GM13976 (cell line): ENCODE measurements at regions not wholly inside any gene's neighbourhood (a gene's known extent, or its start where the extent isn't known, plus 50 kb on each side); places are given as distances from the start of the nearest gene placed in this dataset.

ENCODE experiments used
- DNase-seq: peaks from one replicate; pipeline ENCODE4 v3.0.0; 2012; ENCODE audit warnings: low spot score
- CTCF ChIP-seq: IDR thresholded peaks from 2 replicates; pipeline ENCODE4 v1.5.1; 2012; ENCODE audit warnings: borderline replicate concordance, mild to moderate bottlenecking; ENCODE audit not compliant: insufficient read depth; ENCODE audit errors: extremely low read depth, missing control alignments, control extremely low read depth
- in situ Hi-C: fragments of 300-500 bp; cut with MboI; formaldehyde crosslinking; loops from one replicate; pipeline ENCODE4 v1.12.0; 2022; ENCODE audit warnings: low sequenced_read_pairs, mixed read lengths, inconsistent platforms; ENCODE audit not compliant: unreplicated experiment

DNA sequence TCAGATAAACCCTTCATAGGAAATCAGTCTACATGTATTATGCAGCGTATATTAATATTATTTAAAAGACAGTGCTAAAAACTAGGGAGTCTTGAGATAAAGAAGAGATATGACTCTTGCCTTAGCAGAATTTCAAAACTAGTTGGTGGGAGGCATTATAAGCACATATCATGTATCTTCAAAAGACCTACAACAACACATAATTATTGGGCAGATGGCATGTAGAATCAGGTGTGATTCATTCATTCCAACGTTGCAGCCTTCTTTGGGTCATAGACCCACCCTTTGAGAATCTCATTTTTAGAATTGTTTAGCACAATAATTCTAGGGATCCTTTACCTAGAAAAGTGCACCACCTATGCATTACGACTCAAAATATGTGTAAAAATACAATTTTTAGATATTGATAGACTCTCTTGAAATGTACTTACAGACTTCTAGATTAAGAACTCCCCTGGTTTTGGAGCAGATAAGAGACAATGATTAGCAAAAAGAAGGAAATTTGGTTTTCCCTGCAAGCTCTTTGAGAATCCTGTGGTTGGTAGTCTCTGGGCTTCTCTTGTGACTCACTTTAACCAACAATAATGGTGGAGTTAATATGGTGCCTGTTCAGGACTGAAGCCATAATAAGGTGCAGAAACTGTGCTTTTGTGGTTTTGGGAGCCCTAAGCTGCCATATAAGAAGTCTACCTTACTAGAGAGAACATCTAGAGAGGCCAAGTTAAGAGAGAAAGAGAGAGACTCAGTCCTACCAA is 85.3 kb upstream of the RGS4 start:
- TF ChIP-seq CTCF, result no peak
- in situ Hi-C loops, result loop anchor here (25.0 kb wide), 1 partner anchor 103 kb away; no protein-coding TSS in a partner anchor
- DNase-seq, result no peak

- in situ Hi-C loops, result loop anchor here (25.0 kb wide), 1 partner anchor 105 kb away; no protein-coding TSS in a partner anchor
- no peak for DNase-seq
- no peak for TF ChIP-seq CTCF
Observed at GRCh38 chr1:162982364-162982763, 86.8 kb upstream of the RGS4 start.

GRCh38 chr1:162977944-162978568 is 91.1 kb upstream of the RGS4 start:
- in situ Hi-C loops, result loop anchor here (25.0 kb wide), 1 partner anchor 109 kb away; no protein-coding TSS in a partner anchor
- no peak for DNase-seq
- TF ChIP-seq CTCF, result no peak

DNA sequence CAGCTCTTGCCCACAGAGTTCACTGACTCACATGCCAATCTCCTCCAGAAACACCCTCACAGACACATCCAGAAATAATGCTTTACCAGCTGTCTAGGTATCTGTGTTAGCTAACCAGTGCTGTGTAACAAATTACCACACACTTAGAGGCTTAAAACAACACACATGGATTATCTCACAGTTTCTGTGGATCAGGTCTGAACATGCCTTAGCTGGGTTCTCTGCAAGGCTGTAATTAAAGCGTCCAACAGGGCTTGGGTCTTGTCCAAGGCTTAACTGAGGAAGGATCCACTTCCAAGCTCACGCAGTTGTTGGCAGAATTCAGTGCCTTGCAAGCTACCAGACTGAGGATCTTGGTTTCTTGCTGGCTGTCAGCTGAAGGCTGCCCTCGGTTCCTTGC is 92.5 kb upstream of the RGS4 start:
- no peak for DNase-seq
- no peak for TF ChIP-seq CTCF
- in situ Hi-C loops, result loop anchor here (25.0 kb wide), 1 partner anchor 111 kb away; no protein-coding TSS in a partner anchor

DNA sequence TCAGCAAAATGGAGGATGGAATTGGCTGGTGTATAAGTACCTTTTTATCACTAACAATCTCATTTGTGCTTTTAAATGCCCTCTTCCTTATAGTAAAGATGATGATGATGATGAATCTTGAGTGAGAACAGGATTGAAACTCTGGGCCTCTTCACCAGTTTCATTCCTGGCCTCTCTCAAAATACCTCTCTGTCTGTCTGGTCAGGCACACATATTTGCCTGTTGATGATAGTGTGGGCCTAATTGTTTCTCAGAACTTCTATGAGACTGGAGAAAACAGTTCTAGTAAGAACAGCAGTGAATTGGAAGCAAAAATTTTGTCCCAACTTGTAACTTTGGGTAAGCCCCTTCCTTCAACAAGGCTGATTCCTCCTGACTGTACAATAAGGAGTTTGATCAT is 94.4 kb upstream of the RGS4 start:
- no peak for DNase-seq
- TF ChIP-seq CTCF, result no peak
- in situ Hi-C loops, result loop anchor here (25.0 kb wide), 1 partner anchor 112 kb away; no protein-coding TSS in a partner anchor

- no peak for DNase-seq
- in situ Hi-C loops, result no loop called here
- no peak for TF ChIP-seq CTCF
Observed at GRCh38 chr1:162973381-162973795, 95.8 kb upstream of the RGS4 start.
